DND-41 (cell line): ENCODE measurements at regions not wholly inside any gene's neighbourhood (a gene's known extent, or its start where the extent isn't known, plus 50 kb on each side); places are given as distances from the start of the nearest gene placed in this dataset.

Experiments
- ATAC-seq: fragments of 200-7000 bp; cut with Tn5 transposase; 3 replicates; pipeline ENCODE4 v1.9.1; 2021; ENCODE audit warnings: low read depth; ENCODE audit not compliant: insufficient read depth
- DNase-seq: peaks from one replicate; pipeline ENCODE4 v3.0.0-alpha.2; 2020
- H2AFZ ChIP-seq: 2 replicates; pipeline ENCODE4 v1.6.0; 2012; ENCODE audit warnings: low read depth, low read length
- H3K27ac ChIP-seq: 2 replicates; pipeline ENCODE4 v1.5.1; 2012; ENCODE audit warnings: low read length, inconsistent platforms
- H3K27me3 ChIP-seq: fragments of 200-600 bp; sonication (generic); 2 replicates; pipeline ENCODE4 v1.6.0; 2012; ENCODE audit warnings: low read length, mild to moderate bottlenecking, inconsistent platforms; ENCODE audit not compliant: insufficient read depth, poor library complexity
- H3K36me3 ChIP-seq: 2 replicates; pipeline ENCODE4 v1.5.1; 2012; ENCODE audit warnings: low read length, inconsistent platforms; ENCODE audit not compliant: insufficient read depth
- H3K4me1 ChIP-seq: 2 replicates; pipeline ENCODE4 v1.5.1; 2012; ENCODE audit warnings: mild to moderate bottlenecking, low read length; ENCODE audit not compliant: insufficient read depth
- H3K4me2 ChIP-seq: 2 replicates; pipeline ENCODE4 v1.6.0; 2012; ENCODE audit warnings: mild to moderate bottlenecking, moderate library complexity, low read length, inconsistent platforms; ENCODE audit not compliant: insufficient read depth
- H3K4me3 ChIP-seq, 2 experiments: fragments of 200-600 bp in 1 of 2; shearing (Covaris generic) in 1 of 2; 2 replicates each; pipeline ENCODE4 v1.5.1; 2012 to 2016; ENCODE audit warnings: inconsistent platforms in 2 of 2, low read length in 2 of 2, mild to moderate bottlenecking in 2 of 2, low read depth in 1 of 2, moderate library complexity in 1 of 2
- H3K79me2 ChIP-seq: 2 replicates; pipeline ENCODE4 v1.6.0; 2012; ENCODE audit warnings: low read length, inconsistent platforms; ENCODE audit not compliant: insufficient read depth
- H3K9ac ChIP-seq: 2 replicates; pipeline ENCODE4 v1.6.0; 2012; ENCODE audit warnings: low read depth, mild to moderate bottlenecking, inconsistent platforms, low read length, moderate library complexity
- H3K9me3 ChIP-seq: 2 replicates; pipeline ENCODE4 v1.5.1; 2012; ENCODE audit warnings: low read length, moderate library complexity, mild to moderate bottlenecking, inconsistent platforms; ENCODE audit not compliant: insufficient read depth, severe bottlenecking
- H4K20me1 ChIP-seq: 2 replicates; pipeline ENCODE4 v1.6.0; 2012; ENCODE audit warnings: low read length; ENCODE audit not compliant: insufficient read depth
- EZH2 ChIP-seq: IDR thresholded peaks from 3 replicates; pipeline ENCODE4 v1.6.1; 2012; ENCODE audit warnings: borderline replicate concordance, low read depth, mild to moderate bottlenecking, moderate library complexity, low read length, inconsistent platforms; ENCODE audit not compliant: severe bottlenecking
- TF ChIP-seq, protein P1 (sequence below): IDR thresholded peaks from 2 replicates; pipeline ENCODE4 v1.5.1; 2012; ENCODE audit warnings: borderline replicate concordance, low read length, moderate library complexity, mild to moderate bottlenecking; ENCODE audit not compliant: poor library complexity, severe bottlenecking; ENCODE audit errors: extremely low read depth

DNA sequence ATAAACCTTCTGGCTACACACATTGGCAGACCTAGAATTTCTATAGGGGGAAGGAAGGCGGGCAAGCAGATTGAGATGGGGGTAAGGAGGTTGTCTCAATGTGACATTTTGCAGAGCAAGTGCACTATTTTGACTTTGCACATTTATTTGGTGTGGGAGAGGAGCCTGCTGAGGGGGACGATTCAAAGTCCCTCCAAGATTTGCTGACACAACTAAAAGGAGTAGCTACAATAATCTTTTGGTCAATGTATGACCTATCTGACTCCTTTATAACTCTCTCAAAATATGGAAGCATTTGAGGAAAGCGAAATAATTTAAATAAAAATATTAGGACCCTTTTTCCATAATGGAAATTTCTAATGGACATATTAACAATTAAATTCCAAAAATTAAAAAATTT, 274.9 kb upstream of the PPARGC1A start:
- no peak for ATAC-seq
- H3K27ac ChIP-seq = no peak overlapping the region
- DNase-seq = no peak
- H3K9me3 ChIP-seq = no peaks in the 10 kb centered on the region
- H3K4me3 ChIP-seq = no peak overlapping the region
- no peak overlapping the region for H2AFZ ChIP-seq
- no peak overlapping the region for H3K9ac ChIP-seq
- no peaks in the 10 kb centered on the region for H3K79me2 ChIP-seq
- no peaks in the 10 kb centered on the region for H3K36me3 ChIP-seq
- no peaks in the 10 kb centered on the region for H3K4me1 ChIP-seq
- H3K27me3 ChIP-seq = no peaks in the 10 kb centered on the region
- no peaks in the 10 kb centered on the region for H4K20me1 ChIP-seq
- H3K4me2 ChIP-seq = no peak overlapping the region
- no peak for TF ChIP-seq EZH2
- TF ChIP-seq, protein P1, sequence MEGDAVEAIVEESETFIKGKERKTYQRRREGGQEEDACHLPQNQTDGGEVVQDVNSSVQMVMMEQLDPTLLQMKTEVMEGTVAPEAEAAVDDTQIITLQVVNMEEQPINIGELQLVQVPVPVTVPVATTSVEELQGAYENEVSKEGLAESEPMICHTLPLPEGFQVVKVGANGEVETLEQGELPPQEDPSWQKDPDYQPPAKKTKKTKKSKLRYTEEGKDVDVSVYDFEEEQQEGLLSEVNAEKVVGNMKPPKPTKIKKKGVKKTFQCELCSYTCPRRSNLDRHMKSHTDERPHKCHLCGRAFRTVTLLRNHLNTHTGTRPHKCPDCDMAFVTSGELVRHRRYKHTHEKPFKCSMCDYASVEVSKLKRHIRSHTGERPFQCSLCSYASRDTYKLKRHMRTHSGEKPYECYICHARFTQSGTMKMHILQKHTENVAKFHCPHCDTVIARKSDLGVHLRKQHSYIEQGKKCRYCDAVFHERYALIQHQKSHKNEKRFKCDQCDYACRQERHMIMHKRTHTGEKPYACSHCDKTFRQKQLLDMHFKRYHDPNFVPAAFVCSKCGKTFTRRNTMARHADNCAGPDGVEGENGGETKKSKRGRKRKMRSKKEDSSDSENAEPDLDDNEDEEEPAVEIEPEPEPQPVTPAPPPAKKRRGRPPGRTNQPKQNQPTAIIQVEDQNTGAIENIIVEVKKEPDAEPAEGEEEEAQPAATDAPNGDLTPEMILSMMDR = no peak

DNA sequence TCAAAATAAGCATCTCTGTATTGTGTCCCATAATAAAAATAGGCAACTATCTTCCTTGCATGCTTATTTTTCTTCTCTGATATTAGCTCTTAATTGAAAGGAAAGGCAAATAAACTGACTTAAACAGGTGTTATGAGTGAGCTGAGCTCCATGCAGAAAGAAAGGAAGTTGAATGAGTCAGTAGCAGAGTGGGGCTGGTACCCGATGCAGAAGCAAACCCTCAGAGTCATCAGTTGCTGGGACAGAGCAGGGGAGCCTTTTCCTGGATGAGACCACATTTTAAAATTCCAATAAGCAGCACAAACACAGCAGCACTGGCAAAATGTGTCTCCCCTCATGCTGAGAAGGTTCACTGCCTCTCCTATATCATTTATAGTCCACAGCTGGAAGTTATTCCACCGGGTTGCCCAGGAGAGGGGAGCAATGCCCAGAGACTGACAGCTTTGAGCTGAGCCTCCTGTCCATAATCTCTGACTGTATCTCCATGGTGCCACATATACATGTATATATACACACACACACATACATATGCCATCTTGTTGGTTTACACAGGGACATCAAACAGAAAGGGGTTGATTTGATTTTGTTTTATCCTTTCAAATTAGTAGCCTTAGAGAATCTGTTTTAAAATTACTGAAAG, 274.3 kb upstream of the PPARGC1A start:
- Histone ChIP-seq H3K79me2 (no peaks in the 10 kb centered on the region), H3K4me1 (no peaks in the 10 kb centered on the region), H3K9ac (no peak overlapping the region), H3K27ac (no peak overlapping the region), H4K20me1 (no peaks in the 10 kb centered on the region), H2AFZ (no peak overlapping the region), H3K4me3 (no peak overlapping the region), H3K4me2 (no peak overlapping the region), H3K36me3 (no peaks in the 10 kb centered on the region), H3K9me3 (no peaks in the 10 kb centered on the region), H3K27me3 (no peaks in the 10 kb centered on the region)
- no peak for TF ChIP-seq EZH2
- TF ChIP-seq, protein P1 = no peak
- DNase-seq = no peak
- ATAC-seq = no peak

DNA sequence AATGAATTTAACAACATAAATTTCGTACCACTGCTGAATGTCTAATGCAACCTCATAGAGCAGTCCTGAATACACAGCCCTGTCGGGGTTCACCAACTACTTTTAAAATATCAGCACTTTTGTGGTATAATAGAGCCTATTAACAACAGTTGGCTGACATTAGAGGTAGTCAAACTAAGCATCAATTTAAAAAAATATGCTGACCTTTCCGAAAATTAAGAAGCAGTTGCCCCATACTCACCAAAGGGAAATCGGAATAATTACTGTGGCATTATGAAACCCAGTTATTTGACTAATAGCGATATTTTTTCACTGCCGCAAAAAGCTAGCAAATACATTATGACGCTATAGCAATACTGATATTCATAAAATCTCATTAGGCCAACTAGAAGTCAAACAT, 273.5 kb upstream of the PPARGC1A start:
- Histone ChIP-seq H3K4me1 (no peaks in the 10 kb centered on the region), H3K9ac (no peak overlapping the region), H3K4me3 (no peak overlapping the region), H3K27ac (no peak overlapping the region), H4K20me1 (no peaks in the 10 kb centered on the region), H3K36me3 (no peaks in the 10 kb centered on the region), H2AFZ (no peak overlapping the region), H3K9me3 (no peaks in the 10 kb centered on the region), H3K4me2 (no peak overlapping the region), H3K27me3 (no peaks in the 10 kb centered on the region), H3K79me2 (no peaks in the 10 kb centered on the region)
- TF ChIP-seq, protein P1 = no peak
- no peak for TF ChIP-seq EZH2
- ATAC-seq (no peak), DNase-seq (no peak)

DNA sequence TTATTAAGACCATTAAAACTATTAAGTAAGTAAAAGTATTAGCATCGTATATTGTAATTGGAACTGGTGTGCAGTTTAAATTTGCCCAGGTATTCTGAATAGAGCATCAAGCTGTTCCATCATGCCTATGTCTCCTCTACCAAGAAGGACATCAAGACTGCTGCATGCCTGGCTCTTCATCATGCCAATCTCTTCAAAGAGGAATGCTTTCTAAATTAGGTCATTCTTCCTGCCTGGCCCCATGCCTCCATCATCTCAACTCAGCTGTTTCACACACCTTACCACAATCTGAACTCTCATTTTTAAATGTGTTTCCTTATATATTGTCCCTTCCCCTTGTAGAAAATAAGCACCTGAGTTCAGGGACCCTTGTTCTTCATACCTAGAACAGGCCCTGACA, 270.5 kb upstream of the PPARGC1A start:
- no peaks in the 10 kb centered on the region for H3K79me2 ChIP-seq
- H3K27me3 ChIP-seq = no peaks in the 10 kb centered on the region
- H3K9me3 ChIP-seq = no peaks in the 10 kb centered on the region
- TF ChIP-seq, protein P1 = no peak
- TF ChIP-seq EZH2 = no peak
- no peak overlapping the region for H3K9ac ChIP-seq
- H3K27ac ChIP-seq = no peak overlapping the region
- no peak overlapping the region for H2AFZ ChIP-seq
- ATAC-seq = no peak
- no peak overlapping the region for H3K4me3 ChIP-seq
- no peaks in the 10 kb centered on the region for H3K4me1 ChIP-seq
- no peaks in the 10 kb centered on the region for H3K36me3 ChIP-seq
- H3K4me2 ChIP-seq = no peak overlapping the region
- no peak for DNase-seq
- H4K20me1 ChIP-seq = no peaks in the 10 kb centered on the region
